A673 (cell line): ENCODE measurements at regions not wholly inside any gene's neighbourhood (a gene's known extent, or its start where the extent isn't known, plus 50 kb on each side); places are given as distances from the start of the nearest gene placed in this dataset.

ENCODE experiments used
- CTCF ChIP-seq: fragments of 300-800, 200-600 bp; sonication (generic); conservative IDR thresholded peaks from 2 replicates; pipeline ENCODE4 v1.5.1; 2017; ENCODE audit warnings: low read depth, mild to moderate bottlenecking, antibody characterized with exemption, low read length, moderate library complexity, mixed read lengths
- EZH2 ChIP-seq: fragments of 200-600 bp; sonication (generic); IDR thresholded peaks from 2 replicates; pipeline ENCODE4 v1.6.1; 2017; ENCODE audit warnings: borderline replicate concordance, low read depth, mild to moderate bottlenecking, mixed read lengths, antibody characterized with exemption, low read length; ENCODE audit not compliant: poor library complexity, severe bottlenecking

GRCh38 chrX:4964112-4964511, 1250.7 kb upstream of the PRKX start:
- TF ChIP-seq CTCF (no peak), EZH2 (no peak)
